ENCODE measurements at regions not wholly inside any gene's neighbourhood (a gene's known extent, or its start where the extent isn't known, plus 50 kb on each side); places are given as distances from the start of the nearest gene placed in this dataset.
"Not testable (repeated sequence)": the region's sequence is repeated elsewhere in the genome, so short reads cannot be mapped to it uniquely, and the experiment has no call there.

DNA sequence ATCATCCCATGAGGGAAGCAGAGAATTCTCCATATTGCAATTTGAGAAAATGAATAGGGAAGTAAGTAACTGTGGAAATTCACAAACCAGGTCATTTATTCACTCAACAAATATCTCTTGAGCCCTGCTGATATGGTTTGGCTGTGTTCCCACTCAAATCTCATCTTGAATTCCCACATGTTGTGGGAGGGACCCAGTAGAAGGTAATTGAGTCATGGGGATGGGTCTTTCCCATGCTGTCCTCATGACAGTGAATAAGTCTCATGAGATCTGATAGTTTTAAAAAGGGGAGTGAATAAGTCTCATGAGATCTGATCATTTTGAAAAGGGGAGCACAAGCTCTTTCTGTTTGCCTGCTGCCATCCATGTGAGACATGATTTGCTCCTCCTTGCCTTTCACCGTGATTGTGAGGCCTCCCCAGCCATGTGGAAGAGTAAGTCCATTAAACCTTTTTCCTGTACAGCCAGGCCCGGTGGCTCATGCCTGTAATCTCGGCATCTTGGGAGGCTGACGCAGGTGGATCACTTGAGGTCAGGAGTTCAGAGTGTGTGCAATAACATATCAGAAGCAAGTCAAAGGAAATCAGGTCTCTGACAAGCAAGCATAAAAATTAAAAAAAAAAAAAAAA is 193.2 kb downstream of the NDUFA10 start:
- CTCF ChIA-PET, result no interaction called here
- no peak for DNase-seq
- no peaks in the 10 kb centered on the region for H3K36me3 Mint-ChIP-seq (ENCODE audit: low read depth)
- no peak overlapping the region for H3K4me3 Mint-ChIP-seq
- peaks cover under 1% of the 10 kb centered on the region for H3K27me3 Mint-ChIP-seq
- no peak overlapping the region for H3K27ac Mint-ChIP-seq
- POLR2A ChIA-PET, result no interaction called here
- peaks cover 2% of the 10 kb centered on the region for H3K9me3 Mint-ChIP-seq
- no peaks in the 10 kb centered on the region for H3K4me1 Mint-ChIP-seq

DNA sequence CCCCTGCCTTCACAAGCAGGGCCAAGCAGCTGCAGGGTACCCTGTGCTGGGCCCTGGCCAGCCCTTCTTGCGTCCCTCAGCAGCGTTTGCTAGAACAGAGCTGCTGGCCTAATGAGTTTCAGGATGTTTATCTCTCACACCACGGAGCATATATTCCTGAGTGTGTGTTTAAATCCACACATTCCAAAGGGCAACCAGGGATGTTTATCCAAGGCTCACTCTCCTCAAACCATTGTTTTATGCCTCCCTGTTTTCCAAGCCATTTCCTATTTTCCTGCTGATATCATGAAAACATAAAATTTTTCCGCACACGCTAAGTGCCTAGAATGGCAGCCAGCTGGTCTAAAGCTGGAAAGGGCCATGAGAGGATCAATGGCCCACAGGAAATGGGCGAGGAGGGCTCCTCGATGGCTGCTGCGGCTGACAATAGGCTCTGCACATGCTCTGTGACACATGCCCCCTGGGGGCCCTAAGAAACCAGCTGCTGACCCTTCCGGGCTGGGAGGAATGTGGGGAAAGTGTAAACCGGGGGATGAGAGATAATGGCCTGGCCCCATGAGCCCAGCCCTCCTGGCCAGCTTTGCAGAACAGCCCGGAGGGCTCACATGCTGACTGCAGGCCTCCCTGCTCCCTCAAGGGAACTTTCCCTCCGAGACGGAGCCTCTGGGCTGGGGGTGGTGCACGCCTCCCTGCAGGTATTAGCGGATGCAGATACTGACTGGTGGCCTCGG is 194.0 kb downstream of the NDUFA10 start:
- no peak overlapping the region for H3K4me3 Mint-ChIP-seq
- no peak for DNase-seq
- CTCF ChIA-PET, result no interaction called here
- no peak overlapping the region for H3K27ac Mint-ChIP-seq
- no peaks in the 10 kb centered on the region for H3K36me3 Mint-ChIP-seq (ENCODE audit: low read depth)
- H3K27me3 Mint-ChIP-seq, result no peaks in the 10 kb centered on the region
- no peaks in the 10 kb centered on the region for H3K4me1 Mint-ChIP-seq
- peaks cover 2% of the 10 kb centered on the region for H3K9me3 Mint-ChIP-seq
- POLR2A ChIA-PET, result no interaction called here

GRCh38 chr2:239830121-239831000 is 194.8 kb downstream of the NDUFA10 start:
- POLR2A ChIA-PET, result no interaction called here
- no peaks in the 10 kb centered on the region for H3K4me1 Mint-ChIP-seq
- H3K27me3 Mint-ChIP-seq, result no peaks in the 10 kb centered on the region
- H3K36me3 Mint-ChIP-seq (ENCODE audit: low read depth), result no peaks in the 10 kb centered on the region
- no peak overlapping the region for H3K4me3 Mint-ChIP-seq
- peak; percentile 13 for DNase-seq
- no peaks in the 10 kb centered on the region for H3K9me3 Mint-ChIP-seq
- no peak overlapping the region for H3K27ac Mint-ChIP-seq
- CTCF ChIA-PET, result no interaction called here

DNA sequence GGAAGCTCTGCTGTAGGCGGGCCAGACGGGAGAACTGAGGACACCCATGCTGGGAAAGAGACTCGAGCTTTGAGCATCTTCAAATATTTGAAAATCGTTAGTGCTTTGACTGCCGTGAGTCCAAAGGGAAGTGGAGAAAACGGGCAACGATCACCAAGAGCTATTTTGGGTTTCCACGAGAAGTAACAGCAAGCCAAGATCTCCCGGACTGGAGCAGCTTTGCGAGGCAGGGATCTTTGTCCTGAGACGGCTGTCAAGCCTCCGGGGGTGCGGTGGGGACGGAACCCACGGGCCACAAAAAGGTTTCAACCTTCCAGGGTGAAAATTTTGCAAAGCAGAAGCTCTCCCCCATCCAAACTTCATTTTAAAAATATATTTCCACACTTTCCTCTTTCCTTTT is 195.8 kb downstream of the NDUFA10 start:
- Mint-ChIP-seq H3K9me3 (no peaks in the 10 kb centered on the region), H3K27ac (no peak overlapping the region), H3K4me1 (peaks cover under 1% of the 10 kb centered on the region), H3K27me3 (peaks cover 2% of the 10 kb centered on the region), H3K36me3 (ENCODE audit: low read depth) (no peaks in the 10 kb centered on the region), H3K4me3 (no peak overlapping the region)
- ChIA-PET POLR2A (no interaction called here), CTCF (interaction anchor here (0.6 kb wide), 1 partner anchor 197 kb away, joined by 6 read pairs; no protein-coding TSS in a partner anchor)
- DNase-seq, result peak; percentile 8

- H3K9me3 Mint-ChIP-seq; POLR2A ChIA-PET; H3K27me3 Mint-ChIP-seq; H3K36me3 Mint-ChIP-seq (ENCODE audit: low read depth); H3K27ac Mint-ChIP-seq; H3K4me1 Mint-ChIP-seq; DNase-seq; H3K4me3 Mint-ChIP-seq: not testable (repeated sequence)
- CTCF ChIA-PET, result interaction anchor here (0.6 kb wide), 1 partner anchor 197 kb away, joined by 6 read pairs; no protein-coding TSS in a partner anchor
Measured at GRCh38 chr2:239828973-239829275, 196.2 kb downstream of the NDUFA10 start.

DNA sequence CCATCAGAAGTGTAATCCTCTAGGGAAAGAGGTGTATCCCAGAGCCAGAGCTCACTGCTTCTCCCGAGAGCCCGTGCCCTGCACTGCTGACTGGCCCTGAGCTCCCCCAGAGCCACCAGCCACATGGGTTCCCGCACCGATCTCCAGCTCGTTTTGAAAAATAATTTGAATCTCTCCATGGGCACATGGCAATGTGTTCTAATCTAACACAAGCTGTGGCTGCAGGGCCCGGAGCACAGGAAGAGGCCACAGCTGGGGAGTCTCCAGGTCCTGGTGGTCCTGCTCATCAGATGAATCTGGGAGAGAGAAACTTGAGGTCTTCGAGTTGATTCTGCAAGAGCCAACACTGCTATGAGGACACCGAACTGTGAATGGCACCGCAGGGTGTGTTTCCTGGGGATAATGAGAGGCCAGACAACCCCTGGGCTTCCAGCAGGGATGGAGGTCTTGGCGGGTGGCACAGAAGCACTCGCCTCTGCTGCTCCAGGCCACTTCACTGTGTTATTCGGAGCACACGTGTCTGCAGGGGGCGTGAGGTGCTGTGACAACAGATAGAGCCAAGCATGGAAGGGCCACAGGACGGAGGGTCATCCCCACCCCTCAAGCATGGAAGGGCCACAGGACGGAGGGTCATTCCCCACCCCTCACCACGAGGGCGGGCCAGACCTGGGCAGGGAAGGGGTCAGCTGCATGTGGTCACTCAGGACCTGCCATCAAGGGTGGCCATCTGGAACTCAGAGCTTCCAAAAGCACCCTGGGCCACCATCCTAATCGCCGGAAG is 196.8 kb downstream of the NDUFA10 start:
- no peaks in the 10 kb centered on the region for H3K9me3 Mint-ChIP-seq
- H3K4me3 Mint-ChIP-seq, result no peak overlapping the region
- peaks cover 3% of the 10 kb centered on the region for H3K27me3 Mint-ChIP-seq
- DNase-seq, result peak; percentile 14
- no peaks in the 10 kb centered on the region for H3K36me3 Mint-ChIP-seq (ENCODE audit: low read depth)
- H3K4me1 Mint-ChIP-seq, result peaks cover 2% of the 10 kb centered on the region
- no peak overlapping the region for H3K27ac Mint-ChIP-seq
- ChIA-PET POLR2A (no interaction called here), CTCF (interaction anchor here (0.6 kb wide), 1 partner anchor 35 kb away, joined by 3 read pairs; no protein-coding TSS in a partner anchor)

- POLR2A ChIA-PET, result no interaction called here
- Mint-ChIP-seq H3K9me3 (no peaks in the 10 kb centered on the region), H3K27me3 (peaks cover 3% of the 10 kb centered on the region), H3K36me3 (ENCODE audit: low read depth) (no peaks in the 10 kb centered on the region), H3K4me1 (peaks cover 2% of the 10 kb centered on the region), H3K4me3 (no peak overlapping the region), H3K27ac (no peak overlapping the region)
- CTCF ChIA-PET, result interaction anchor here (0.6 kb wide), 1 partner anchor 36 kb away, joined by 3 read pairs; no protein-coding TSS in a partner anchor
- DNase-seq, result peak; percentile 7
Measured at GRCh38 chr2:239827523-239827890, 197.6 kb downstream of the NDUFA10 start.

- H3K4me1 Mint-ChIP-seq, result peaks cover 5% of the 10 kb centered on the region
- POLR2A ChIA-PET, result no interaction called here
- no peaks in the 10 kb centered on the region for H3K9me3 Mint-ChIP-seq
- no peak overlapping the region for H3K27ac Mint-ChIP-seq
- CTCF ChIA-PET, result no interaction called here
- DNase-seq, result peak; percentile 11
- peaks cover 3% of the 10 kb centered on the region for H3K27me3 Mint-ChIP-seq
- no peaks in the 10 kb centered on the region for H3K36me3 Mint-ChIP-seq (ENCODE audit: low read depth)
- no peak overlapping the region for H3K4me3 Mint-ChIP-seq
Measured at GRCh38 chr2:239826786-239827522, 198.2 kb downstream of the NDUFA10 start.

DNA sequence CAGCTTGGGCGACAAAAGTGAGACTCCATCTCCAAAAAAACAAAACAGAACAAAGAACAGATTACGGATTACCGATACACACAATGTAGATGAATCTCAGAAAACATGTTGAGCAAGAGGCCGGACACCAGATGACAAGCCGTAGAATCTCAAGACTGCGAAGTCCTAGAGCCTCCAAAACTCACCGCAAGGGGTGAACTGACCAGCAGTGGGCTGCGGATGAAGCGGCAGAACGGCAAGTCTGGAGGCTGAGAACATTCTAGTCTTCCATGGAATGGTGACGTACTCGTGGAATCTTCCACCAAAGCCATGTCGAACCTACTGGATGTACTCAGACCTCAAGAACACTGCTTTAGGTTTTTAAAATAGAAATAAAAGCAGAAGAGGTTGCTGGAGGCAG is 198.8 kb downstream of the NDUFA10 start:
- H3K4me3 Mint-ChIP-seq, result no peak overlapping the region
- peaks cover 3% of the 10 kb centered on the region for H3K27me3 Mint-ChIP-seq
- H3K27ac Mint-ChIP-seq, result no peak overlapping the region
- POLR2A ChIA-PET, result no interaction called here
- CTCF ChIA-PET, result no interaction called here
- H3K36me3 Mint-ChIP-seq (ENCODE audit: low read depth), result no peaks in the 10 kb centered on the region
- DNase-seq, result no peak
- no peaks in the 10 kb centered on the region for H3K9me3 Mint-ChIP-seq
- peaks cover 9% of the 10 kb centered on the region for H3K4me1 Mint-ChIP-seq

- Mint-ChIP-seq H3K9me3 (no peaks in the 10 kb centered on the region), H3K27ac (no peak overlapping the region), H3K4me3 (no peak overlapping the region), H3K27me3 (peaks cover 3% of the 10 kb centered on the region), H3K36me3 (ENCODE audit: low read depth) (no peaks in the 10 kb centered on the region), H3K4me1 (peaks cover 9% of the 10 kb centered on the region)
- ChIA-PET CTCF (no interaction called here), POLR2A (no interaction called here)
- DNase-seq, result peak; percentile 4
Measured at GRCh38 chr2:239825705-239825979, 199.5 kb downstream of the NDUFA10 start.

DNA sequence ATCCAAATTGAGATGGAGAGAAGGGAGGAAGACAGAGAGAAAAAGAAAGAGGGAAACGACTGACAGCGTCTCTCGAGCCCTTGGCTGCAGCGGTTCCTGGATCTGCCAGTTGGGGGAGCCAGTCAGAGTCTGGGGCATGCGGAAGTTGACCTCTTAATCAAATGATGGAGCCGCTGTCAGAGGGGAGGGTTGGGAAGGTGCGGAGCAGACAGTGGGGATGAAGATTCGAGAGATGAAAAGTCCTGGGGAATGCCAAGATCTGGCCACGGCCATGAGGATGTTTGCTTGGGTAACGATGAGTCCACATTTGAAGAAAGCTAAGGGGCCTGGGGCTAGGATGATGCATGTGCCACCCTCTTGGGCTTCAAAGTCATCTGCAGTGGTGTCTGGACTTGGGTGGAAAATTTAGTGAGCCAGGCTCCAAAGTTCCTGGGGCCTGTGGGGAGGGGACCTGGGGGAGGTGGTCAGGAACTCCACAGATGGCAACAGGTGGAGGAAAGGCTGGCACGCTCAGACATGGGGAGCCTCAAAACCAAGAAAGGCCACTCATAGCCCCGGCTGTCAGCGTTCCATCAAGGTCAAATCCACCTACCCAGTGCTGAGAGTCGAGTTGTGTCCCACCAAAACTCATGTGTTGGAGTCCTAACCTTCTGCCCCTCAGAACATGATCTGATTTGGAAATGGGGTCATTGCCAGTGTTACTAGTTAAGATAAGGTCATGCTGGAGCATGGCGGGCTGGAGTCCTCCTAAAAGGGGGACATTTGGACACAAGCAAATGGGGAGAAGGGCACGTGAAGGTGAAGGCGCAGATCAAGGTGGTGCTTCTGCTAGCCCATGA is 200.1 kb downstream of the NDUFA10 start:
- H3K9me3 Mint-ChIP-seq, result no peaks in the 10 kb centered on the region
- POLR2A ChIA-PET, result no interaction called here
- CTCF ChIA-PET, result interaction anchor here (0.9 kb wide), 1 partner anchor 120 kb away, joined by 3 read pairs; no protein-coding TSS in a partner anchor

More for the DNA sequence above, 200.1 kb downstream of the NDUFA10 start:
- no peak overlapping the region for H3K27ac Mint-ChIP-seq
- H3K36me3 Mint-ChIP-seq (ENCODE audit: low read depth), result no peaks in the 10 kb centered on the region
- peaks cover 3% of the 10 kb centered on the region for H3K27me3 Mint-ChIP-seq
- peak; percentile 11 for DNase-seq
- peaks cover 9% of the 10 kb centered on the region for H3K4me1 Mint-ChIP-seq
- no peak overlapping the region for H3K4me3 Mint-ChIP-seq
